NCI-H187 treated with DMSO at 0.1 percent for 48 hours (cell line): ENCODE measurements at regions not wholly inside any gene's neighbourhood (a gene's known extent, or its start where the extent isn't known, plus 50 kb on each side); places are given as distances from the start of the nearest gene placed in this dataset.
"Not testable (repeated sequence)": the region's sequence is repeated elsewhere in the genome, so short reads cannot be mapped to it uniquely, and the experiment has no call there.

Experiments used
- DNase-seq: peaks from one replicate; lab custom pipeline; 2025; lab: John Stamatoyannopoulos, UW

- no peak for DNase-seq
These were observed 50.9 kb upstream of the NXT1 start for GRCh38 chr20:23299673-23300050.

GRCh38 chr20:23298926-23299672 lies 51.5 kb upstream of the NXT1 start:
- no peak for DNase-seq

- DNase-seq, result no peak
These were observed 52.4 kb upstream of the NXT1 start for GRCh38 chr20:23298155-23298554.

DNA sequence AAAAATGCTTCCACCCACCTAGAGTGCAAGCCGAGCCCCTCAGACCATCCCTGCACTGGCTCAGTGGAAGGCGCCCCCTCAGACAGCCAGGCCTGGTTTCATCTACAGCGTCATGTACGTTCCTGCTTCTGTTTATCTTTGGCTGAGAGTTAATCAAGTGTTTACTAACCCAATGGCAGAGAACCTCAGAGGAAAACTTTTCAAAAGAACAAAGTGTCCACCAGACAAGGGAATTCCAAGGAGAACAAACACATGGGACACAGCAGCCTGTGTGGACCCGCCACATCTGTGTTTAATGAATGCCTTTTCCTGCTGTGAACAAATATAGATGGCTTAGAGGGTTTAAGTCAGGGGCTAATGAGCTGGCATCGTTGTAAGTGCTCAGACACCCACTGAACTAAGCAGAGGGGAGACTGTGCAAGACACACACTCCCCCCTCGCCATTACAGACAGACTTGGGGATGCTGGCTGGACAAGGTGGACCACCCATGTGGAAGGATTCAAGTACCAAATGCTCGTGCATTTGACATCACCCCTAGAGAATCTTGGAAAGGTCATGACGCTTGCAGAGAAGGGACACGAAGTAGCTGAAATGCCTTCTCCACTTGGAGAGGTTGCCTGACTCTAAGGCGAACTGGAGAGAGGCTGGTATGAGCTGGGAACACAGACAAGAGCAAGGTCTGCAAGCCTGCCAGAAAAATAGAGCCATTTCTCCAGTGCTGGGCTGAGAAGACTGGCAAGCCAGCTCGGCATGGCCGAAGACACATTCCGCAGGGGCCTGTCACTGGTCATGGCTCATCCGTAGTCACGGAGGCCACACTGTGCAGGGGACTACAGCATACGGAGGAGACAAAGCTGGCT lies 53.5 kb upstream of the NXT1 start:
- DNase-seq, result no peak

DNA sequence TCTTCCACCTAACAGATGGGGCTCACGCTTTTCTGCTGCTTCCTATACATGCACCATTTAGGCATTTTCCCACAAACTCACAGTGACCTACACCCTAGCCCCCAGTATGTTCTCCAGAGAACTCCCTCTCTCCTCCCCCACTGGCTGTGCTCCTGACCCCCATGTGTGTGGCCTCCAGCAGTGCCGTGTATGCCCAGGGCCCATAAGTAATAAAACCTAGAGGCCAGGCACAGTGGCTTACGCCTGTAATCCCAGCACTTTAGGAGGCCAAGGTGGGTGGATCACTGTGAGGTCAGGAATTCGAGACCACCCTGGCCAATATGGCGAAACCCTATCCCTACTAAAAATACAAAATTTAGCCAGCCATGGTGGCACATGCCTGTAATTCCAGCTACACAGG lies 54.7 kb upstream of the NXT1 start:
- DNase-seq, result no peak

GRCh38 chr20:23294671-23295070 lies 55.9 kb upstream of the NXT1 start:
- DNase-seq, result no peak

DNA sequence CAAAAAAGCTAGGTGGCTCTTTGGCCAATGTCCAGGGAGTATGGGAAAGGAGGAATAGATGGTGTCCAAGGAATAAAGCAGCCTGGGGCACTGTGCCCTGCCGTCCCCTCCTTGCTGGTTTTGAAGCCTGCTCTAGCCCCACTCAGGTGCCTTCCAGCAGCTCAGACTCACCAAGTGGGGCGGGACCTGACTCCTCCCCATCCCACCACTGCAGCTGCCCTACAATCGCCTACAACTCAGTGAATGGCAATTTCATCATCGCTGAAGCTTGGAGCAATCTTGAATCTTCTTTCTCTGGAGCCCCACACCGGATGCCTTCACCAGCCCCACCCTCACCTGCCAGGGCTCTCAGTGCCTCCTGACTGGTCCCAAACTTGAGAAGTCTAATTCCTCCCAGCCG lies 56.4 kb upstream of the NXT1 start:
- no peak for DNase-seq

DNA sequence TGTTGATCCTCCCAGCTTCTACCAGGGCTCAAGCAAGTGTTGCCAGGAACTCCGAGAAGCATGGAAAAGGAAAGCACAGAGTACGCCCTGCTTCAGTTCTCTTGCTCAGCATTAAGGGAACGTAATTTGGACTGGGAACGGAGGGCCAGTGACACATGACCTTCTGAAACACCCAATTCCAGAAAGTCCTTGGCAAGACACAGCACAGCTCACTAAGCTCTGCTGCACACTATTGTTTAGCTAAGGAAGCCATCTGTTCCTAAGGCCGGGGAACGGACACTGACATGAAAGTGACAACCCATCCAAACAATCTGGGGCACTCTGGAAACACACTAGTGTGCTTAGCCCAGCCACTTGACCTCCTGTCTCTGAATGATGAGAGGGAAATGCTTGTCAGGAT lies 56.9 kb upstream of the NXT1 start:
- DNase-seq, result no peak

DNA sequence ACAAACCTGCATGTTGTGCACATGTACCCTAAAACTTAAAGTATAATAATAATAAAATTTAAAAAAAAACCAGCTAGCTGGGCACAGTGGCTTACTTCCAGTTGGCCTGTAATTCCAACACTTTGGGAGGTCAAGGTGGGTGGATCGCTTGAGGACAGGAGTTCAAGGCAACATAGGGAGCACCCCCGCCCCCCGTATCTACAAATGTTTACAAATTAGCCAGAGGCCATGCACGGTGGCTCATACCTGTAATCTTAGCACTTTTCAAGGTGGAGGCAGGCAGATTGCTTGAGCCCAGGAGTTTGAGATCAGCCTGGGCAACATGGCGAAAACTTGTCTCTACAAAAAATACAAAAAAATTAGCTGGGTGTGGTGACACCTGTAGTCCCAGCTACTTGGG lies 58.3 kb upstream of the NXT1 start:
- not testable (repeated sequence) for DNase-seq

GRCh38 chr20:23291575-23292240 lies 58.9 kb upstream of the NXT1 start:
- no peak for DNase-seq

- no peak for DNase-seq
These were observed 59.6 kb upstream of the NXT1 start for GRCh38 chr20:23290761-23291574.

GRCh38 chr20:23289724-23290395 lies 60.7 kb upstream of the NXT1 start:
- no peak for DNase-seq

DNA sequence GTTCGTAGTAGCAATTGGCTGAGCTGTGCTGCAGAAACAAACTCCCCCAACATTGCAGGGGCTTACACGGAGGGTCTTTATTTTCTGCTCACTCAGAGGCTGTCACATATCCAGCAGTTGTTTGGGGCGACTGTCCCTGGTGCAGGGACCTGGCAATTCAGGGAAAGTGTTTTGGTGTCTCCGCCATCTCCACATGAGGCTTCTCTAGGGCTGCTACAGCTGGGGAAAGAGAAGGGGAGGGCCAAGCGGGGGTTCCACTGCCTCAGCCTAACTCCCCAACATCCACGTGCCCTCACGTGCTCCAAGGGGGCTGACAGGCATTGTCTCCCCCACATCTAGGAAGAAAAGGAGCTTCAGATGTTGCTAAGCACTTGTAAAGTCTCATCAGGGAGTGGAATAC lies 61.3 kb upstream of the NXT1 start:
- no peak for DNase-seq

GRCh38 chr20:23287354-23288190 lies 63.0 kb upstream of the NXT1 start:
- DNase-seq, result no peak

GRCh38 chr20:23286346-23286745 lies 64.2 kb upstream of the NXT1 start:
- no peak for DNase-seq

- DNase-seq, result no peak
These were observed 65.1 kb upstream of the NXT1 start for GRCh38 chr20:23285536-23285935.

- no peak for DNase-seq
These were observed 66.6 kb upstream of the NXT1 start for GRCh38 chr20:23284009-23284408.

GRCh38 chr20:23283096-23283850 lies 67.3 kb upstream of the NXT1 start:
- no peak for DNase-seq

- no peak for DNase-seq
These were observed 68.0 kb upstream of the NXT1 start for GRCh38 chr20:23282546-23282945.

- DNase-seq, result no peak
These were observed 68.5 kb upstream of the NXT1 start for GRCh38 chr20:23282111-23282510.
